Esophagus muscularis mucosa (tissue), 4 donors: ENCODE measurements at regions not wholly inside any gene's neighbourhood (a gene's known extent, or its start where the extent isn't known, plus 50 kb on each side); places are given as distances from the start of the nearest gene placed in this dataset.

Experiments
- DNase-seq: peaks from one replicate; pipeline ENCODE4 v3.0.0-alpha.2; 2017; ENCODE audit errors: extremely low spot score
- H3K27ac ChIP-seq, 4 donors: fragments of 200-600 bp; sonication (generic); replicated peaks in 1 of 4; 1 replicate in 3 of 4; 2 replicates in 1 of 4; pipeline ENCODE4 v1.5.1; 2016 to 2019; ENCODE audit warnings: mild to moderate bottlenecking in 1 of 4
- H3K27me3 ChIP-seq, 4 donors: fragments of 200-600 bp; sonication (generic); one replicate each; pipeline versions ENCODE4 v1.5.1 to v1.6.0; 2016 to 2019
- H3K36me3 ChIP-seq, 4 donors: fragments of 200-600 bp; sonication (generic); one replicate each; pipeline ENCODE4 v1.5.1; 2016 to 2019
- H3K4me1 ChIP-seq, 4 donors: fragments of 200-600 bp; sonication (generic); one replicate each; pipeline ENCODE4 v1.5.1; 2016 to 2019
- H3K4me3 ChIP-seq, 4 donors: fragments of 200-600 bp; sonication (generic); 1 replicate in 2 of 4; 2 replicates in 2 of 4; pipeline ENCODE4 v1.5.1; 2016 to 2019; ENCODE audit warnings: mild to moderate bottlenecking in 4 of 4, moderate library complexity in 1 of 4
- H3K9me3 ChIP-seq, 4 donors: fragments of 200-600 bp; sonication (generic); 1 replicate in 3 of 4; 2 replicates in 1 of 4; pipeline ENCODE4 v1.5.1; 2016 to 2019
- EP300 ChIP-seq: sonication (generic); formaldehyde crosslinking; IDR thresholded peaks from one replicate; pipeline ENCODE4 v1.6.1; 2017; ENCODE audit warnings: antibody characterized with exemption
- POLR2A ChIP-seq: fragments of 450-650 bp; IDR thresholded peaks from one replicate; pipeline ENCODE4 v1.6.1; 2017; ENCODE audit warnings: antibody characterized with exemption, moderate library complexity, mild to moderate bottlenecking, low read depth
- POLR2AphosphoS5 ChIP-seq, 2 donors: sonication (generic); formaldehyde crosslinking; IDR thresholded peaks; one replicate each; pipeline ENCODE4 v1.6.1; 2017; ENCODE audit warnings: antibody characterized with exemption in 2 of 2
- WGBS: methylation state at CpG from one replicate; pipeline ENCODE4 v1.1.5; 2018; 5-methylcytosine and 5-hydroxymethylcytosine counted together
- intact Hi-C: fragments of 100-400 bp; cut with DNase I; formaldehyde crosslinking; loops from one replicate; pipeline ENCODE4 v1.15.1; 2023
- TF ChIP-seq, protein P1 (sequence below), 3 experiments: fragments of 200-600 bp in 2 of 3; fragments of 450-650 bp in 1 of 3; sonication (generic) in 2 of 3; IDR thresholded peaks; one replicate each; pipeline ENCODE4 v1.5.1; 2017 to 2019; ENCODE audit warnings: antibody characterized with exemption in 3 of 3, mild to moderate bottlenecking in 2 of 3, moderate library complexity in 1 of 3

DNA sequence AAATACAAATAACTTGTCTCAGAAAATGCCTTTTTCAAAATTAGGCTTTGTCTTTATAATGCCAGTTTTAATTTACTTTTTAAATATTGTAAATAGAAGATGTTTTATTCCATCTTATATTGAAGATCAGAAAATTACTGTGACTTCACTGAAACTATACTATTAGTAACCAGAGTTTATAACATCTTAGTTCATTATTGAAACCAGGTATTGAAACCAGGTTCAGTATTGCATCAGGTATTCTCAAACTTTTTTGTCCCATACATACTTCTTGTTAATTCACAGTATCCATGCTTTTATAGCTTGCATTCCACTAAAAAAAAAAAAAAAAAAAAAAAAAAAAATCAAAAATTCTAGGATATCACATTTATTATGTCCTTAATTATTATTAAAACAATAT is 227.5 kb downstream of the GXYLT1 start:
- no peaks in the 10 kb centered on the region for H3K9me3 ChIP-seq
- no peak for TF ChIP-seq POLR2AphosphoS5 (IDR thresholded peaks at IDR 0.05)
- no peak for TF ChIP-seq POLR2A
- TF ChIP-seq, protein P1, sequence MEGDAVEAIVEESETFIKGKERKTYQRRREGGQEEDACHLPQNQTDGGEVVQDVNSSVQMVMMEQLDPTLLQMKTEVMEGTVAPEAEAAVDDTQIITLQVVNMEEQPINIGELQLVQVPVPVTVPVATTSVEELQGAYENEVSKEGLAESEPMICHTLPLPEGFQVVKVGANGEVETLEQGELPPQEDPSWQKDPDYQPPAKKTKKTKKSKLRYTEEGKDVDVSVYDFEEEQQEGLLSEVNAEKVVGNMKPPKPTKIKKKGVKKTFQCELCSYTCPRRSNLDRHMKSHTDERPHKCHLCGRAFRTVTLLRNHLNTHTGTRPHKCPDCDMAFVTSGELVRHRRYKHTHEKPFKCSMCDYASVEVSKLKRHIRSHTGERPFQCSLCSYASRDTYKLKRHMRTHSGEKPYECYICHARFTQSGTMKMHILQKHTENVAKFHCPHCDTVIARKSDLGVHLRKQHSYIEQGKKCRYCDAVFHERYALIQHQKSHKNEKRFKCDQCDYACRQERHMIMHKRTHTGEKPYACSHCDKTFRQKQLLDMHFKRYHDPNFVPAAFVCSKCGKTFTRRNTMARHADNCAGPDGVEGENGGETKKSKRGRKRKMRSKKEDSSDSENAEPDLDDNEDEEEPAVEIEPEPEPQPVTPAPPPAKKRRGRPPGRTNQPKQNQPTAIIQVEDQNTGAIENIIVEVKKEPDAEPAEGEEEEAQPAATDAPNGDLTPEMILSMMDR (IDR thresholded peaks at IDR 0.05), result no peak
- no peak for TF ChIP-seq EP300
- intact Hi-C loops, result no loop called here
- DNase-seq, result no peak
- H3K27ac ChIP-seq, result no peak overlapping the region
- no peaks in the 10 kb centered on the region for H3K27me3 ChIP-seq
- no peaks in the 10 kb centered on the region for H3K36me3 ChIP-seq
- H3K4me3 ChIP-seq, result no peak overlapping the region
- peaks cover 0 to 9% (median 7%) of the 10 kb centered on the region in 4 donors for H3K4me1 ChIP-seq

DNA sequence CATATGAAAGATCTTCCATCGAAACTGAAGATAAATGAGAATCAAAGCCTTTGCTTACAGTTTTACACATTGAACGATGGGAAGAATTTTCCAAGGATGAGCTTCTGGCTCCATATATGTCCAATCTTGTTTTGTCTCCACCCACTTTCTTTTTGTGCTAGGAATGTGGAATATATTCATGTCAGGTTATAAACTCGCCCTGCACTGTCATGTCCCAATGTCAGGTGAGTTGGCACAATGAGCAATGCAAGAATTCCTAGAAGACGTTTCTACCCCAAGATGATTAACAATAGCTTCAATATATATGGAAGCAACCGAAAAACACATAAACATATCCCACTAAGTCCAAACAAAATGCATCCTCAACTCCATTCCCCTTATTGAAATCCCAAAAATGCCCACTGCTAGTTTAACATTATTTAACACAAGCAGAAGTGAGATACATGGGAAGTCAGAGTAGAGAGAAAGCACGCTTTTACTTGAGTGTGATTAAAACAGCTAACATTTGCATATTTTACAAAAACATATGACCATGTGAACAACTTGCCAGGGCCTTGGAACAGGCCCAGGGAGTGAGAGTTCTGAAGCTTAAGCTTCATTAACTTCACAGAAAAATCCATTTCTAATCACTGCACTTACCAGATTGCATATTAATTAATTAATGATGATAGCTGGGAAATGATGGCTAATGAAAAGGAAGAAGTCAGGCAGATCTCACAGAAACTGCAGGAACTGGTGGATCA is 233.9 kb downstream of the GXYLT1 start:
- intact Hi-C loops, result no loop called here
- DNase-seq, result no peak
- Histone ChIP-seq H3K27ac (no peak overlapping the region), H3K36me3 (no peaks in the 10 kb centered on the region), H3K27me3 (no peaks in the 10 kb centered on the region), H3K9me3 (no peaks in the 10 kb centered on the region), H3K4me1 (no peaks in the 10 kb centered on the region), H3K4me3 (no peak overlapping the region)
- WGBS, result 84% methylated on average over 6 of the region's 6 CpGs
- TF ChIP-seq EP300, result no peak
- TF ChIP-seq, protein P1 (IDR thresholded peaks at IDR 0.05), result no peak
- no peak for TF ChIP-seq POLR2AphosphoS5 (IDR thresholded peaks at IDR 0.05)
- TF ChIP-seq POLR2A, result no peak

DNA sequence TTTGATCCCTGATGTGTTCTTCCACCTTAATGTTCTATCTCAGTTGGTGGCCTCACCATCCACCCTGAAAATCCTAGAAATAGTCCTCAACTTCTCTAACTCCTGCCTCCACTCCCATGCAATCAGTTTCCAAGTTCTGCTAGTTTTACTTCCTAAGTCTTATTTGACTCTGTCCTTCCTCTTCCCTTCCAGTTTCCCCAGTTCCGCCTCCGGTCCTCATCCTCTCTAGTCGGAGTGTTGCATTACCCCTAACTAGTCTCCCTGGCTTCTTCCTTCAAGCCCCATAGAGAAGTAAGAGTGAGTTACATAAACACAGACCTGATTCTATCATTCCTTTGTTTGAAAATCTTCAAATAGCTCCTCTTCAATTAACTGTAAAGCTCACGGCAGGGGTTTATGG is 236.5 kb downstream of the GXYLT1 start:
- Histone ChIP-seq H3K9me3 (no peaks in the 10 kb centered on the region), H3K27me3 (no peaks in the 10 kb centered on the region), H3K36me3 (no peaks in the 10 kb centered on the region), H3K4me3 (no peak overlapping the region), H3K4me1 (no peaks in the 10 kb centered on the region), H3K27ac (no peak overlapping the region)
- intact Hi-C loops, result no loop called here
- WGBS, result 78% methylated on average over 4 of the region's 4 CpGs
- DNase-seq, result no peak
- TF ChIP-seq, protein P1 (IDR thresholded peaks at IDR 0.05), result no peak
- no peak for TF ChIP-seq EP300
- TF ChIP-seq POLR2A, result no peak
- no peak for TF ChIP-seq POLR2AphosphoS5 (IDR thresholded peaks at IDR 0.05)

DNA sequence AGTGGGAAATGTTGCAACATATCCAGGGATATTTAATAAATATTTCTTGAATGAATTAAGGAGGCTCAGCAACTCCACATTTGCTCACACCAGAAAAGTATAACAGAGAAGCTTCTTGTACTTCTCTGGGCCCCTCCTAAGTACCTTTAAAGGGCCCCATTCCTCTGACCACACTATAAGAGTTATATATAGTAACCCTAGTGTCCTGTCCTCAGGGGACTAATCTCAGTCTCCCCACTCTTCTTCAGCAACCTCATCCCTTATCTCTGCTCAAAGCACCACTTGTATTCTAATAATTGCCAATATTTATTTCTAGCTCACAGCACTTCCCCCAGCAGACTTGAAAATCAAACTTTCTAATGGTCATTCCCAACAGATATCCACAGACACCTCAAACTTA is 237.1 kb downstream of the GXYLT1 start:
- intact Hi-C loops, result no loop called here
- DNase-seq, result no peak
- Histone ChIP-seq H3K9me3 (no peaks in the 10 kb centered on the region), H3K27me3 (no peaks in the 10 kb centered on the region), H3K4me3 (no peak overlapping the region), H3K4me1 (no peaks in the 10 kb centered on the region), H3K36me3 (no peaks in the 10 kb centered on the region), H3K27ac (no peak overlapping the region)
- no peak for TF ChIP-seq POLR2A
- no peak for TF ChIP-seq EP300
- TF ChIP-seq, protein P1 (IDR thresholded peaks at IDR 0.05), result no peak
- TF ChIP-seq POLR2AphosphoS5 (IDR thresholded peaks at IDR 0.05), result no peak

DNA sequence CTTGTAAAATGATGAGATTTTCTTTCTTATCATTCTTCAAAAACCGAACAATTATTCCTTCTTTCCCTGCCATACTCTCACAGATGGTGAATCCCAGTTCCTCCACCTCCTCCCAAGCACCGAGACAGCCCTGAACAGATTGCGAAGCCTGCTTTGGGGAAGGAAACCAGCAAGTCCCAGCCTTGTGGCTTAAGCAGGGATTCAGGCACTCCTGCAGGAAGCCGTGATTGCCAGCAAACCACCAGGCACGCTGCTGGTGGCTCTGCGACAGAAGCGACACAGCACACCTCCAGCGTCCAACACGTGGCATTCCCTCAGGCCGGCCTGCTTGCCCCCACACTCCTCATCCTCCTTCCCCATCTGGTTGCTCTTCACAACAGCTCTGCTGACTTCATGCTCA is 237.7 kb downstream of the GXYLT1 start:
- TF ChIP-seq EP300 (no peak), POLR2A (no peak), POLR2AphosphoS5 (IDR thresholded peaks at IDR 0.05) (no peak)
- TF ChIP-seq, protein P1 (IDR thresholded peaks at IDR 0.05), result no peak
- H3K9me3 ChIP-seq, result no peaks in the 10 kb centered on the region
- intact Hi-C loops, result no loop called here
- DNase-seq, result no peak
- WGBS, result 71% methylated on average over 10 of the region's 10 CpGs
- no peaks in the 10 kb centered on the region for H3K4me1 ChIP-seq
- no peaks in the 10 kb centered on the region for H3K36me3 ChIP-seq
- H3K27ac ChIP-seq, result no peak overlapping the region
- no peak overlapping the region for H3K4me3 ChIP-seq
- no peaks in the 10 kb centered on the region for H3K27me3 ChIP-seq
